IMR-90 (cell line): ENCODE measurements at regions not wholly inside any gene's neighbourhood (a gene's known extent, or its start where the extent isn't known, plus 50 kb on each side); places are given as distances from the start of the nearest gene placed in this dataset.

ENCODE experiments used
- ATAC-seq: fragments of 200-7000 bp; cut with Tn5 transposase; 2 replicates; pipeline ENCODE4 v1.9.1; 2020; ENCODE audit warnings: low read depth, mild to moderate bottlenecking, moderate library complexity
- BruUV-seq: library from RNA; stranded (reverse); fragments of 400-500 nt; replicated peaks from 2 replicates; lab custom pipeline; 2021; lab: Mats Ljungman, UMichigan
- CTCF ChIA-PET: fragments of 300-600 bp; formaldehyde crosslinking; extraction: SDS; loops from one replicate; lab custom pipeline; 2021; ENCODE audit warnings: antibody characterized with exemption; lab: Yijun Ruan, JAX
- POLR2A ChIA-PET: fragments of 300-600 bp; sonication (Branson Sonifier 250); formaldehyde crosslinking; loops from one replicate; lab custom pipeline; 2022; ENCODE audit warnings: antibody characterized with exemption; ENCODE audit not compliant: unreplicated experiment; lab: Charles Lee
- DNase-seq: peaks from one replicate; pipeline ENCODE4 v3.0.0; 2013
- H2AFZ ChIP-seq: replicated peaks from 2 replicates; pipeline ENCODE3; 2013; ENCODE audit warnings: low read length, mild to moderate bottlenecking; ENCODE audit not compliant: poor library complexity
- H2AK5ac ChIP-seq: 2 replicates; pipeline ENCODE4 v1.6.1; 2013; ENCODE audit warnings: low read depth, low read length, inconsistent platforms
- H2AK9ac ChIP-seq: replicated peaks from 2 replicates; pipeline ENCODE3; 2013; ENCODE audit warnings: mild to moderate bottlenecking, low read depth, low read length, moderate library complexity; ENCODE audit not compliant: poor library complexity
- H2BK120ac ChIP-seq: 2 replicates; pipeline ENCODE4 v1.6.1; 2013; ENCODE audit warnings: low read depth, low read length, inconsistent platforms
- H2BK15ac ChIP-seq: 3 replicates; pipeline ENCODE4 v1.6.1; 2013; ENCODE audit warnings: low read depth, low read length, inconsistent platforms
- H2BK20ac ChIP-seq: 2 replicates; pipeline ENCODE4 v1.6.1; 2013; ENCODE audit warnings: low read depth, mild to moderate bottlenecking, inconsistent platforms, low read length, moderate library complexity
- H2BK5ac ChIP-seq: 2 replicates; pipeline ENCODE4 v1.6.1; 2013; ENCODE audit warnings: mild to moderate bottlenecking, low read depth, low read length, inconsistent platforms; ENCODE audit not compliant: poor library complexity, severe bottlenecking
- H3K14ac ChIP-seq: replicated peaks from 2 replicates; pipeline ENCODE4 v1.6.1; 2013; ENCODE audit warnings: low read depth, low read length, inconsistent platforms
- H3K18ac ChIP-seq: 2 replicates; pipeline ENCODE4 v1.6.1; 2013; ENCODE audit warnings: low read depth, low read length, control low read depth
- H3K23ac ChIP-seq: 2 replicates; pipeline ENCODE4 v1.6.1; 2013; ENCODE audit warnings: low read depth, low read length, inconsistent platforms
- H3K27ac ChIP-seq: 2 replicates; pipeline ENCODE4 v1.5.1; 2013; ENCODE audit warnings: mild to moderate bottlenecking, control low read depth, low read length; ENCODE audit not compliant: insufficient read depth
- H3K27me3 ChIP-seq: 2 replicates; pipeline ENCODE4 v1.6.1; 2013; ENCODE audit warnings: low read length; ENCODE audit not compliant: control insufficient read depth, insufficient read depth
- H3K36me3 ChIP-seq: 2 replicates; pipeline ENCODE4 v1.6.1; 2013; ENCODE audit warnings: low read length, mixed read lengths; ENCODE audit not compliant: control insufficient read depth, insufficient read depth
- H3K4ac ChIP-seq: 2 replicates; pipeline ENCODE4 v1.6.1; 2013; ENCODE audit warnings: low read depth, low read length, inconsistent platforms
- H3K4me1 ChIP-seq: 2 replicates; pipeline ENCODE4 v1.6.1; 2013; ENCODE audit warnings: low read length, mixed read lengths; ENCODE audit not compliant: control insufficient read depth, insufficient read depth
- H3K4me2 ChIP-seq: 2 replicates; pipeline ENCODE4 v1.6.1; 2013; ENCODE audit warnings: low read depth, mild to moderate bottlenecking, control low read depth, low read length, moderate library complexity
- H3K4me3 ChIP-seq: 2 replicates; pipeline ENCODE4 v1.5.1; 2013; ENCODE audit warnings: low read depth, mild to moderate bottlenecking, control low read depth, low read length, moderate library complexity; ENCODE audit not compliant: insufficient read depth
- H3K56ac ChIP-seq: 2 replicates; pipeline ENCODE4 v1.6.1; 2013; ENCODE audit warnings: low read length, inconsistent platforms; ENCODE audit not compliant: insufficient read depth; ENCODE audit errors: extremely low read depth
- H3K79me1 ChIP-seq, 2 experiments: 2 replicates each; pipeline ENCODE4 v1.6.1; 2013; ENCODE audit warnings: low read length in 2 of 2, inconsistent platforms in 1 of 2, low read depth in 1 of 2
- H3K9ac ChIP-seq: 2 replicates; pipeline ENCODE4 v1.6.1; 2013; ENCODE audit warnings: low read depth, low read length, control low read depth
- H3K9me1 ChIP-seq: 2 replicates; pipeline ENCODE4 v1.6.1; 2013; ENCODE audit warnings: low read length, inconsistent platforms; ENCODE audit not compliant: insufficient read depth
- H3K9me3 ChIP-seq: 2 replicates; pipeline ENCODE4 v1.6.1; 2013; ENCODE audit warnings: low read length; ENCODE audit not compliant: control insufficient read depth, insufficient read depth
- H4K20me1 ChIP-seq: 2 replicates; pipeline ENCODE4 v1.6.1; 2013; ENCODE audit warnings: low read length, inconsistent platforms; ENCODE audit not compliant: insufficient read depth
- H4K5ac ChIP-seq: 2 replicates; pipeline ENCODE4 v1.6.1; 2013; ENCODE audit warnings: mild to moderate bottlenecking, low read depth, low read length, control low read depth
- H4K8ac ChIP-seq, 2 experiments: 2 replicates each; pipeline ENCODE4 v1.6.1; 2013; ENCODE audit warnings: low read depth in 2 of 2, low read length in 2 of 2, control low read depth in 1 of 2, inconsistent platforms in 1 of 2
- H4K91ac ChIP-seq: 2 replicates; pipeline ENCODE4 v1.6.1; 2013; ENCODE audit warnings: low read depth, low read length, inconsistent platforms; ENCODE audit not compliant: insufficient read depth
- CEBPB ChIP-seq: IDR thresholded peaks from 2 replicates; pipeline ENCODE4 v1.6.1; 2012; ENCODE audit warnings: low read depth, low read length, improper control_type of control experiment
- CHD1 ChIP-seq: IDR thresholded peaks from 2 replicates; pipeline ENCODE4 v1.6.1; 2012; ENCODE audit warnings: low read depth, low read length, improper control_type of control experiment
- MAFK ChIP-seq: IDR thresholded peaks from 2 replicates; pipeline ENCODE4 v1.6.1; 2012; ENCODE audit warnings: low read depth, low read length, improper control_type of control experiment
- MAZ ChIP-seq: IDR thresholded peaks from 2 replicates; pipeline ENCODE4 v1.6.1; 2012; ENCODE audit warnings: low read depth, mild to moderate bottlenecking, low read length, improper control_type of control experiment, moderate library complexity, borderline replicate concordance
- POLR2A ChIP-seq: IDR thresholded peaks from 2 replicates; pipeline ENCODE4 v1.6.1; 2012; ENCODE audit warnings: mild to moderate bottlenecking, low read depth, low read length
- RFX5 ChIP-seq: IDR thresholded peaks from 2 replicates; pipeline ENCODE4 v1.8.0; 2012; ENCODE audit warnings: low read depth, mild to moderate bottlenecking, low read length, moderate library complexity
- WGBS, 2 experiments: methylation state at CpG; one replicate each; pipeline versions ENCODE4 v1.1.5 to v1.1.7; 2013; ENCODE audit warnings: missing lambda C conversion rate in 2 of 2; ENCODE audit not compliant: insufficient read length in 1 of 2; ENCODE audit errors: extremely low coverage in 2 of 2; 5-methylcytosine and 5-hydroxymethylcytosine counted together
- dilution Hi-C: fragments of 300-500 bp; cut with HindIII; formaldehyde crosslinking; loops from one replicate; pipeline ENCODE4 v1.14.3; 2018; ENCODE audit warnings: low sequenced_read_pairs; ENCODE audit not compliant: unreplicated experiment
- in situ Hi-C: fragments of 300-500 bp; cut with MboI; formaldehyde crosslinking; loops from 3 replicates; pipeline ENCODE4 v1.14.3; 2019; ENCODE audit warnings: low sequenced_read_pairs, inconsistent platforms, mixed read lengths
- intact Hi-C: fragments of 100-400 bp; cut with micrococcal nuclease; formaldehyde crosslinking; loops from 2 replicates; pipeline ENCODE4 v1.10.0; 2022

DNA sequence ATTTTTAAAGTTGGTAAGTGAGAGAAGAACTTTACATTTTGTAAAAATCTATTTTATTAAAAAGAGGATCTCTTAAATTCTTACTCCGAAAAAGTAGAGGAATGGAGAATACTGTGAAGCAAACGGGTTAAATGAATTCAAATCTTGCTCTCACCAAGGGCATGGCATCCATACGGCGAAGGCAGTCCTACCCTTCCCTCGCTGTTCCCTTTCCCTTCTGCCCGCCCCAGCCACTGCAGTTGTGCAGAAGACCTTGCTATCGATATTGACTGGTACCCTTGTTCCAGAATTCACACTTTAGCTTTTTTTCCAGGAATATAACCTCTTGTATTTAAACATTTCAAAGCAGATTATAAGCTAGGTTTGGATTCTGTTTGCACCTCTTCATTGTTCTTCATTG, 239.5 kb downstream of the ZPLD1 start:
- Histone ChIP-seq H3K27me3 (no peaks in the 10 kb centered on the region; the same call in 1 of the 2 replicates), H3K9ac (no peak overlapping the region), H2BK5ac (no peak overlapping the region), H3K56ac (no peak overlapping the region), H3K79me1 (no peaks in the 10 kb centered on the region), H2AK9ac (no peak overlapping the region), H3K14ac (no peak overlapping the region), H3K9me3 (no peaks in the 10 kb centered on the region), H2BK15ac (no peak overlapping the region), H3K4ac (no peak overlapping the region), H2AK5ac (no peak overlapping the region), H3K27ac (no peak overlapping the region), H3K4me2 (no peak overlapping the region), H2BK20ac (no peak overlapping the region), H3K4me3 (no peak overlapping the region), H2BK120ac (no peak overlapping the region), H4K91ac (no peak overlapping the region), H3K36me3 (no peaks in the 10 kb centered on the region), H4K8ac (no peak overlapping the region), H3K4me1 (no peaks in the 10 kb centered on the region), H3K23ac (no peak overlapping the region), H4K20me1 (no peaks in the 10 kb centered on the region), H3K18ac (no peak overlapping the region), H2AFZ (no peak overlapping the region), H3K9me1 (no peaks in the 10 kb centered on the region), H4K5ac (no peak overlapping the region)
- dilution Hi-C loops (no loop called here), in situ Hi-C loops (no loop called here), intact Hi-C loops (no loop called here)
- POLR2A ChIA-PET: interaction anchor here (0.6 kb wide), 1 partner anchor 1176 kb away, joined by 3 read pairs; no protein-coding TSS in a partner anchor
- no TSS peak for BruUV-seq
- DNase-seq: no peak
- TF ChIP-seq RFX5 (no peak), MAFK (no peak), POLR2A (no peak), MAZ (no peak), CHD1 (no peak), CEBPB (no peak)
- no peak for ATAC-seq
- CTCF ChIA-PET: interaction anchor here (0.7 to 2.3 kb wide), 4 partner anchors 13 to 90 kb away, joined by 3 to 15 read pairs (median 9); no protein-coding TSS in a partner anchor
- no CpG with 5 or more reads among the region's 7 CpGs for WGBS, 2 experiments
